HG03558 (cell line): ENCODE measurements at regions not wholly inside any gene's neighbourhood (a gene's known extent, or its start where the extent isn't known, plus 50 kb on each side); places are given as distances from the start of the nearest gene placed in this dataset.

Source experiments
- ATAC-seq: cut with Tn5 transposase; IDR thresholded peaks from one replicate; pipeline ENCODE4 v1.9.1; 2021; ENCODE audit warnings: moderate number of reproducible peaks; ENCODE audit not compliant: unreplicated experiment; ENCODE audit errors: extremely low read depth

- ATAC-seq = no peak
These were observed 250.7 kb upstream of the ZNF32 start for GRCh38 chr10:43899224-43899959.

- no peak for ATAC-seq
These were observed 249.9 kb upstream of the ZNF32 start for GRCh38 chr10:43898592-43898991.

GRCh38 chr10:43897765-43898419 lies 249.2 kb upstream of the ZNF32 start:
- ATAC-seq = no peak

- no peak for ATAC-seq
These were observed 243.5 kb upstream of the ZNF32 start for GRCh38 chr10:43892062-43892770.

- ATAC-seq = no peak
These were observed 242.6 kb upstream of the ZNF32 start for GRCh38 chr10:43891241-43891640.

- ATAC-seq = no peak
These were observed 241.4 kb upstream of the ZNF32 start for GRCh38 chr10:43890124-43890523.

- no peak for ATAC-seq
These were observed 239.9 kb upstream of the ZNF32 start for GRCh38 chr10:43888586-43888985.

GRCh38 chr10:43885842-43886241 lies 237.2 kb upstream of the ZNF32 start:
- ATAC-seq = no peak

- no peak for ATAC-seq
These were observed 236.6 kb upstream of the ZNF32 start for GRCh38 chr10:43885252-43885651.

- ATAC-seq = no peak
These were observed 235.9 kb upstream of the ZNF32 start for GRCh38 chr10:43884501-43885105.

GRCh38 chr10:43882711-43883110 lies 234.0 kb upstream of the ZNF32 start:
- no peak for ATAC-seq

- ATAC-seq = no peak
These were observed 233.0 kb upstream of the ZNF32 start for GRCh38 chr10:43881657-43882056.

GRCh38 chr10:43880160-43880559 lies 231.5 kb upstream of the ZNF32 start:
- no peak for ATAC-seq

- ATAC-seq = no peak
These were observed 231.1 kb upstream of the ZNF32 start for GRCh38 chr10:43879742-43880141.

GRCh38 chr10:43879162-43879561 lies 230.5 kb upstream of the ZNF32 start:
- ATAC-seq = no peak

- ATAC-seq = no peak
These were observed 229.7 kb upstream of the ZNF32 start for GRCh38 chr10:43878386-43878785.

- ATAC-seq = no peak
These were observed 228.3 kb upstream of the ZNF32 start for GRCh38 chr10:43876976-43877375.

GRCh38 chr10:43874984-43875383 lies 226.3 kb upstream of the ZNF32 start:
- ATAC-seq = no peak

- no peak for ATAC-seq
These were observed 225.0 kb upstream of the ZNF32 start for GRCh38 chr10:43873717-43874116.

GRCh38 chr10:43872644-43873043 lies 224.0 kb upstream of the ZNF32 start:
- ATAC-seq = no peak

- no peak for ATAC-seq
These were observed 222.9 kb upstream of the ZNF32 start for GRCh38 chr10:43871545-43871944.
